T-cell (primary cell): ENCODE measurements at regions not wholly inside any gene's neighbourhood (a gene's known extent, or its start where the extent isn't known, plus 50 kb on each side); places are given as distances from the start of the nearest gene placed in this dataset.

Experiments
- ATAC-seq, 4 experiments: fragments of 200-7000 bp in 3 of 4; fragments of 150-1000 bp in 1 of 4; cut with Tn5 transposase; replicated peaks in 1 of 4; 1 replicate in 3 of 4; 2 replicates in 1 of 4; pipeline ENCODE4 v1.10.0; 2021; ENCODE audit warnings: moderate library complexity in 3 of 4, mild to moderate bottlenecking in 2 of 4, moderate number of reproducible peaks in 1 of 4
- CTCF ChIA-PET, 2 donors: fragments of 300-600 bp; sonication (Branson Sonifier 250); formaldehyde crosslinking; loops; one replicate each; lab custom pipeline; 2022; ENCODE audit warnings: antibody characterized with exemption in 2 of 2; lab: Charles Lee
- POLR2A ChIA-PET, 2 donors: fragments of 300-600 bp; sonication (Branson Sonifier 250); formaldehyde crosslinking; loops; one replicate each; lab custom pipeline; 2022; ENCODE audit warnings: antibody characterized with exemption in 2 of 2; lab: Charles Lee
- DNase-seq, 35 experiments: peaks; one replicate each; pipeline versions ENCODE4 v3.0.0 to v3.0.0-alpha.2; 2013 to 2023
- H3K27ac ChIP-seq: one replicate; pipeline ENCODE4 v1.5.1; 2013; ENCODE audit warnings: low read length
- H3K27me3 ChIP-seq, 2 experiments: replicated peaks in 1 of 2; 1 replicate in 1 of 2; 2 replicates in 1 of 2; pipeline versions ENCODE4 v1.6.1 to v1.7.0; 2013; ENCODE audit warnings: low read length in 1 of 2, mixed read lengths in 1 of 2; ENCODE audit not compliant: control insufficient read depth in 2 of 2, insufficient read depth in 2 of 2; ENCODE audit errors: extremely low read depth in 1 of 2
- H3K36me3 ChIP-seq, 2 donors: 1 replicate in 1 of 2; 2 replicates in 1 of 2; pipeline versions ENCODE4 v1.6.1 to v1.7.0; 2013; ENCODE audit warnings: low read length in 1 of 2; ENCODE audit not compliant: control insufficient read depth in 2 of 2, insufficient read depth in 1 of 2; ENCODE audit errors: extremely low read depth in 1 of 2
- H3K4me1 ChIP-seq, 2 experiments: 1 replicate in 1 of 2; 2 replicates in 1 of 2; pipeline versions ENCODE4 v1.6.1 to v1.7.0; 2013; ENCODE audit warnings: low read length in 2 of 2, mixed read lengths in 1 of 2; ENCODE audit not compliant: insufficient read depth in 2 of 2, control insufficient read depth in 1 of 2; ENCODE audit errors: extremely low read depth in 1 of 2
- H3K4me3 ChIP-seq, 2 donors: 1 replicate in 1 of 2; 2 replicates in 1 of 2; pipeline versions ENCODE4 v1.5.1 to v1.7.0; 2013; ENCODE audit warnings: mild to moderate bottlenecking in 2 of 2, low read length in 1 of 2, moderate library complexity in 1 of 2; ENCODE audit not compliant: control insufficient read depth in 1 of 2; ENCODE audit errors: extremely low read depth in 1 of 2
- H3K9me3 ChIP-seq: 2 replicates; pipeline ENCODE4 v1.7.0; 2013
- H3K27ac Mint-ChIP-seq, 2 donors: one replicate each; pipeline ENCODE4 v1.8.0; 2020 to 2021; ENCODE audit warnings: mild to moderate bottlenecking in 2 of 2, mixed read lengths in 2 of 2
- H3K27me3 Mint-ChIP-seq, 2 donors: one replicate each; pipeline ENCODE4 v1.8.0; 2021 to 2022; ENCODE audit warnings: mixed read lengths in 2 of 2
- H3K36me3 Mint-ChIP-seq: one replicate; pipeline ENCODE4 v1.8.0; 2021; ENCODE audit warnings: mixed read lengths
- H3K4me1 Mint-ChIP-seq, 3 donors: one replicate each; pipeline ENCODE4 v1.8.0; 2020 to 2022; ENCODE audit warnings: mixed read lengths in 3 of 3, mild to moderate bottlenecking in 1 of 3
- H3K4me3 Mint-ChIP-seq, 3 donors: one replicate each; pipeline ENCODE4 v1.8.0; 2020 to 2022; ENCODE audit warnings: mild to moderate bottlenecking in 3 of 3, mixed read lengths in 3 of 3, moderate library complexity in 3 of 3
- H3K9me3 Mint-ChIP-seq, 3 donors: one replicate each; pipeline ENCODE4 v1.8.0; 2020 to 2022; ENCODE audit warnings: mixed read lengths in 3 of 3
- WGBS: methylation state at CpG from one replicate; pipeline ENCODE4 v1.1.5; 2013; ENCODE audit warnings: missing lambda C conversion rate; ENCODE audit not compliant: insufficient coverage; 5-methylcytosine and 5-hydroxymethylcytosine counted together

- no peaks in the 10 kb centered on the region for H3K36me3 ChIP-seq
- no peaks in the 10 kb centered on the region for H3K4me1 ChIP-seq
- Mint-ChIP-seq H3K9me3 (no peaks in the 10 kb centered on the region), H3K4me3 (no peak overlapping the region), H3K4me1 (no peaks in the 10 kb centered on the region), H3K27ac (no peak overlapping the region), H3K36me3 (no peaks in the 10 kb centered on the region), H3K27me3 (no peaks in the 10 kb centered on the region)
- ChIA-PET POLR2A (no interaction called here), CTCF (no interaction called here)
- DNase-seq (no peak), ATAC-seq (no peak)
- no CpG with 5 or more reads among the region's 6 CpGs for WGBS
- H3K4me3 ChIP-seq = no peak overlapping the region
- no peaks in the 10 kb centered on the region for H3K9me3 ChIP-seq
- no peaks in the 10 kb centered on the region for H3K27me3 ChIP-seq
- no peak overlapping the region for H3K27ac ChIP-seq
Observed at GRCh38 chr5:167998148-167998767, 293.2 kb upstream of the WWC1 start.

DNA sequence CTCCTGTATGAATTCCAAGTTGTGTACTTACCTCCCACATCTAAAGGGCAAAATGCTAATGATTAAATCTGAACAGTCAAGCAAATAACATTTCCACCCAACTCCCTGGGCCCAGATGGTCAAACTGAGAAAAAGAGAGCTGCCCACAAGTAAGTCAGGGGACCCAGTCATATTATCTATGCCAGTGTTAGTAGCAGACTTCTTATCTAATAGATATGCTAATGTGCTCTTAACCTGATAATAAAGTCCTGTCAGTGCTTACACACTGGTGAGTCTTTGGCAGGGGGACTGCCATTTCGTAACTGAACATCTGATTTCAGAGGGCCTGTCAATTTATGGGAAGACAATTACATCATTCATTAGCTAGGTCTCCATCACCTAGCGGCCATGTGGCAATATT lies 292.3 kb upstream of the WWC1 start:
- 86% methylated on average over 1 of the region's 2 CpGs for WGBS
- Mint-ChIP-seq H3K4me3 (no peak overlapping the region), H3K27ac (no peak overlapping the region), H3K36me3 (no peaks in the 10 kb centered on the region), H3K9me3 (no peaks in the 10 kb centered on the region), H3K4me1 (no peaks in the 10 kb centered on the region), H3K27me3 (no peaks in the 10 kb centered on the region)
- CTCF ChIA-PET = interaction anchor here in 1 of 2 donors (0.7 kb wide), 1 partner anchor 13 kb away, joined by 3 read pairs; no protein-coding TSS in a partner anchor
- Histone ChIP-seq H3K27me3 (no peaks in the 10 kb centered on the region), H3K36me3 (no peaks in the 10 kb centered on the region), H3K4me3 (no peak overlapping the region), H3K27ac (no peak overlapping the region), H3K4me1 (no peaks in the 10 kb centered on the region), H3K9me3 (no peaks in the 10 kb centered on the region)
- DNase-seq = no peak
- POLR2A ChIA-PET = no interaction called here
- ATAC-seq = no peak

DNA sequence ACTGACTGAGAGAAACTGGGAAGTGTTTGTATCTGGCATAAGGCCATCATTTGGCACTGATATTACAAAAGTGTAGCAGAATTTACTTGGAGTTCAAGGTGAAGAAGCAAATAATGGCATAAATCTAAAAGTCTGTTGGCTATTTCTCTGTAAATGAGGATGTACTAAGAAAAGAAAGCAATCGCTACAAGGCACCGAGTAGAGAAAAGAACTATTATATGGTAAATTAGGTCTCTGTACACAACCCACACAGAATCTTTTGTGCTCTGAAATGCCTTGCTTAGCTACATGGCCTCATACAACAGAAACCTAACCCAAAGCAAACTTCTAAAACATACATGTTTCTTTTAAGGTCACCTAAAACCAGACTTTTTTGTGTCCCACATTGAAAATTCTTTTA lies 290.1 kb upstream of the WWC1 start:
- H3K36me3 ChIP-seq = no peaks in the 10 kb centered on the region
- ChIA-PET POLR2A (no interaction called here), CTCF (no interaction called here)
- Mint-ChIP-seq H3K36me3 (no peaks in the 10 kb centered on the region), H3K9me3 (no peaks in the 10 kb centered on the region), H3K27me3 (no peaks in the 10 kb centered on the region), H3K4me3 (no peak overlapping the region), H3K4me1 (no peaks in the 10 kb centered on the region), H3K27ac (no peak overlapping the region)
- H3K27ac ChIP-seq = no peak overlapping the region
- DNase-seq = no peak
- no peaks in the 10 kb centered on the region for H3K9me3 ChIP-seq
- no peak overlapping the region for H3K4me3 ChIP-seq
- ATAC-seq = no peak
- no peaks in the 10 kb centered on the region for H3K4me1 ChIP-seq
- WGBS = no CpG with 5 or more reads among the region's 2 CpGs
- H3K27me3 ChIP-seq = no peaks in the 10 kb centered on the region

GRCh38 chr5:168002116-168002515 lies 289.3 kb upstream of the WWC1 start:
- H3K27ac Mint-ChIP-seq = no peak overlapping the region
- no peak overlapping the region for H3K4me3 Mint-ChIP-seq
- DNase-seq (no peak), ATAC-seq (no peak)
- Histone ChIP-seq H3K27ac (no peak overlapping the region), H3K4me3 (no peak overlapping the region), H3K9me3 (no peaks in the 10 kb centered on the region), H3K27me3 (no peaks in the 10 kb centered on the region), H3K36me3 (no peaks in the 10 kb centered on the region), H3K4me1 (no peaks in the 10 kb centered on the region)
- H3K27me3 Mint-ChIP-seq = no peaks in the 10 kb centered on the region
- WGBS = 75% methylated on average over 2 of the region's 4 CpGs
- no peaks in the 10 kb centered on the region for H3K36me3 Mint-ChIP-seq
- no peaks in the 10 kb centered on the region for H3K9me3 Mint-ChIP-seq
- H3K4me1 Mint-ChIP-seq = no peaks in the 10 kb centered on the region
- CTCF ChIA-PET = no interaction called here
- POLR2A ChIA-PET = no interaction called here

- H3K4me3 Mint-ChIP-seq = no peak overlapping the region
- no peaks in the 10 kb centered on the region for H3K9me3 ChIP-seq
- H3K27ac Mint-ChIP-seq = no peak overlapping the region
- ChIA-PET POLR2A (no interaction called here), CTCF (no interaction called here)
- no peaks in the 10 kb centered on the region for H3K27me3 ChIP-seq
- no peaks in the 10 kb centered on the region for H3K36me3 ChIP-seq
- no peaks in the 10 kb centered on the region for H3K4me1 ChIP-seq
- H3K36me3 Mint-ChIP-seq = no peaks in the 10 kb centered on the region
- DNase-seq = no peak
- H3K27ac ChIP-seq = no peak overlapping the region
- WGBS = 72% methylated on average over 5 of the region's 6 CpGs
- H3K4me1 Mint-ChIP-seq = no peaks in the 10 kb centered on the region
- peaks cover 0 to 4% (median 0%) of the 10 kb centered on the region in 3 donors for H3K9me3 Mint-ChIP-seq
- ATAC-seq = no peak
- peaks cover 0 to 4% of the 10 kb centered on the region in 2 donors for H3K27me3 Mint-ChIP-seq
- no peak overlapping the region for H3K4me3 ChIP-seq
Observed at GRCh38 chr5:168005093-168005492, 286.4 kb upstream of the WWC1 start.

DNA sequence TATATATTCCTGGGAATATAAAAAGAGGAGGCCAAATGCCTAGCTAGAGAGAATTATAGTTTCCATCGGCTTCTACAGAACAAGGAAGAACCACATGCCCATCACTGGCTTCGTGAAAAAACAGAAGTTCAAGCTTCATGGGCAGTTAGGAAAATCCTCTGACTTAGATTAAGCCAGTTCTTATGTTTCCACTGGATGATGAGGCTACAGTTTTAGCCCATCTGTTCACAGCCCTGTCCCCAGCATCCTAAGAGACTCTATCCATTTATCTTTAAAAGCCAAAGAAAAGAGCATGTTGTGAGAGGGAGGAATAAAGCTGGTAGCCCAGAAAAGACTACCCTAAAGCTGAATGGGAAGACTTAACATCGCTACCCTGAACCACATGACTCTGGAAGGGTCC lies 285.5 kb upstream of the WWC1 start:
- Histone ChIP-seq H3K4me1 (no peaks in the 10 kb centered on the region), H3K9me3 (no peaks in the 10 kb centered on the region), H3K27ac (no peak overlapping the region), H3K36me3 (no peaks in the 10 kb centered on the region), H3K27me3 (no peaks in the 10 kb centered on the region), H3K4me3 (no peak overlapping the region)
- WGBS = no CpG with 5 or more reads among the region's 3 CpGs
- no peaks in the 10 kb centered on the region for H3K36me3 Mint-ChIP-seq
- H3K9me3 Mint-ChIP-seq = peaks cover 0 to 4% (median 0%) of the 10 kb centered on the region in 3 donors
- no peaks in the 10 kb centered on the region for H3K4me1 Mint-ChIP-seq
- H3K4me3 Mint-ChIP-seq = no peak overlapping the region
- H3K27ac Mint-ChIP-seq = no peak overlapping the region
- no peak for ATAC-seq
- ChIA-PET POLR2A (no interaction called here), CTCF (no interaction called here)
- peaks cover 0 to 4% of the 10 kb centered on the region in 2 donors for H3K27me3 Mint-ChIP-seq
- DNase-seq = no peak
